ENCODE measurements at regions not wholly inside any gene's neighbourhood (a gene's known extent, or its start where the extent isn't known, plus 50 kb on each side); places are given as distances from the start of the nearest gene placed in this dataset.

DNA sequence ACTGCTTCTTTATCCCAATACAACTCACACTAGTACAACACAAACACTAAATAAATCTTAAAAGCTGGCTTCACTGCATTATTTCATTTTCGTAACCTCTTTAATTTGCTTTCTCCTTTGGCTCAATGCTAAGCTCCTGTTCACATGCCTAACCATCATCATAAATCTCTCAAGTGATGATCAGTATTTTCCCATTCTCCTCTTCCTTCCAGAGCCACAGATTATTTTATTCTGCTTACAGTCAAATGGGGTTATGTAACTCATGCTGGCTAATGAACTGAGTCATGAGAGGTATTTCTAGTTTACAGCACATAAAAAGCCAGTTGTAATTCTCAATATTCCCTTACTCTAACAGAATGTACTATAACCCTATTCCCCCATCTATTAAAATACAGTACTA is 350.4 kb upstream of the ZC3H15 start (continued):
- TF ChIP-seq, protein P1, sequence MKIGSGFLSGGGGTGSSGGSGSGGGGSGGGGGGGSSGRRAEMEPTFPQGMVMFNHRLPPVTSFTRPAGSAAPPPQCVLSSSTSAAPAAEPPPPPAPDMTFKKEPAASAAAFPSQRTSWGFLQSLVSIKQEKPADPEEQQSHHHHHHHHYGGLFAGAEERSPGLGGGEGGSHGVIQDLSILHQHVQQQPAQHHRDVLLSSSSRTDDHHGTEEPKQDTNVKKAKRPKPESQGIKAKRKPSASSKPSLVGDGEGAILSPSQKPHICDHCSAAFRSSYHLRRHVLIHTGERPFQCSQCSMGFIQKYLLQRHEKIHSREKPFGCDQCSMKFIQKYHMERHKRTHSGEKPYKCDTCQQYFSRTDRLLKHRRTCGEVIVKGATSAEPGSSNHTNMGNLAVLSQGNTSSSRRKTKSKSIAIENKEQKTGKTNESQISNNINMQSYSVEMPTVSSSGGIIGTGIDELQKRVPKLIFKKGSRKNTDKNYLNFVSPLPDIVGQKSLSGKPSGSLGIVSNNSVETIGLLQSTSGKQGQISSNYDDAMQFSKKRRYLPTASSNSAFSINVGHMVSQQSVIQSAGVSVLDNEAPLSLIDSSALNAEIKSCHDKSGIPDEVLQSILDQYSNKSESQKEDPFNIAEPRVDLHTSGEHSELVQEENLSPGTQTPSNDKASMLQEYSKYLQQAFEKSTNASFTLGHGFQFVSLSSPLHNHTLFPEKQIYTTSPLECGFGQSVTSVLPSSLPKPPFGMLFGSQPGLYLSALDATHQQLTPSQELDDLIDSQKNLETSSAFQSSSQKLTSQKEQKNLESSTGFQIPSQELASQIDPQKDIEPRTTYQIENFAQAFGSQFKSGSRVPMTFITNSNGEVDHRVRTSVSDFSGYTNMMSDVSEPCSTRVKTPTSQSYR (CRISPR knock-in tag; IDR thresholded peaks at IDR 0.05), result no peak
- TF ChIP-seq SMAD4 (CRISPR knock-in tag; IDR thresholded peaks at IDR 0.05) (no peak), CBFB (CRISPR knock-in tag; IDR thresholded peaks at IDR 0.05; ENCODE audit: low read depth) (no peak), ZNF219 (CRISPR knock-in tag; IDR thresholded peaks at IDR 0.05; ENCODE audit: borderline replicate concordance) (no peak)
- TF ChIP-seq, protein P2, sequence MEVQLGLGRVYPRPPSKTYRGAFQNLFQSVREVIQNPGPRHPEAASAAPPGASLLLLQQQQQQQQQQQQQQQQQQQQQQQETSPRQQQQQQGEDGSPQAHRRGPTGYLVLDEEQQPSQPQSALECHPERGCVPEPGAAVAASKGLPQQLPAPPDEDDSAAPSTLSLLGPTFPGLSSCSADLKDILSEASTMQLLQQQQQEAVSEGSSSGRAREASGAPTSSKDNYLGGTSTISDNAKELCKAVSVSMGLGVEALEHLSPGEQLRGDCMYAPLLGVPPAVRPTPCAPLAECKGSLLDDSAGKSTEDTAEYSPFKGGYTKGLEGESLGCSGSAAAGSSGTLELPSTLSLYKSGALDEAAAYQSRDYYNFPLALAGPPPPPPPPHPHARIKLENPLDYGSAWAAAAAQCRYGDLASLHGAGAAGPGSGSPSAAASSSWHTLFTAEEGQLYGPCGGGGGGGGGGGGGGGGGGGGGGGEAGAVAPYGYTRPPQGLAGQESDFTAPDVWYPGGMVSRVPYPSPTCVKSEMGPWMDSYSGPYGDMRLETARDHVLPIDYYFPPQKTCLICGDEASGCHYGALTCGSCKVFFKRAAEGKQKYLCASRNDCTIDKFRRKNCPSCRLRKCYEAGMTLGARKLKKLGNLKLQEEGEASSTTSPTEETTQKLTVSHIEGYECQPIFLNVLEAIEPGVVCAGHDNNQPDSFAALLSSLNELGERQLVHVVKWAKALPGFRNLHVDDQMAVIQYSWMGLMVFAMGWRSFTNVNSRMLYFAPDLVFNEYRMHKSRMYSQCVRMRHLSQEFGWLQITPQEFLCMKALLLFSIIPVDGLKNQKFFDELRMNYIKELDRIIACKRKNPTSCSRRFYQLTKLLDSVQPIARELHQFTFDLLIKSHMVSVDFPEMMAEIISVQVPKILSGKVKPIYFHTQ (CRISPR knock-in tag; IDR thresholded peaks at IDR 0.05), result no peak
- TF ChIP-seq, protein P3, sequence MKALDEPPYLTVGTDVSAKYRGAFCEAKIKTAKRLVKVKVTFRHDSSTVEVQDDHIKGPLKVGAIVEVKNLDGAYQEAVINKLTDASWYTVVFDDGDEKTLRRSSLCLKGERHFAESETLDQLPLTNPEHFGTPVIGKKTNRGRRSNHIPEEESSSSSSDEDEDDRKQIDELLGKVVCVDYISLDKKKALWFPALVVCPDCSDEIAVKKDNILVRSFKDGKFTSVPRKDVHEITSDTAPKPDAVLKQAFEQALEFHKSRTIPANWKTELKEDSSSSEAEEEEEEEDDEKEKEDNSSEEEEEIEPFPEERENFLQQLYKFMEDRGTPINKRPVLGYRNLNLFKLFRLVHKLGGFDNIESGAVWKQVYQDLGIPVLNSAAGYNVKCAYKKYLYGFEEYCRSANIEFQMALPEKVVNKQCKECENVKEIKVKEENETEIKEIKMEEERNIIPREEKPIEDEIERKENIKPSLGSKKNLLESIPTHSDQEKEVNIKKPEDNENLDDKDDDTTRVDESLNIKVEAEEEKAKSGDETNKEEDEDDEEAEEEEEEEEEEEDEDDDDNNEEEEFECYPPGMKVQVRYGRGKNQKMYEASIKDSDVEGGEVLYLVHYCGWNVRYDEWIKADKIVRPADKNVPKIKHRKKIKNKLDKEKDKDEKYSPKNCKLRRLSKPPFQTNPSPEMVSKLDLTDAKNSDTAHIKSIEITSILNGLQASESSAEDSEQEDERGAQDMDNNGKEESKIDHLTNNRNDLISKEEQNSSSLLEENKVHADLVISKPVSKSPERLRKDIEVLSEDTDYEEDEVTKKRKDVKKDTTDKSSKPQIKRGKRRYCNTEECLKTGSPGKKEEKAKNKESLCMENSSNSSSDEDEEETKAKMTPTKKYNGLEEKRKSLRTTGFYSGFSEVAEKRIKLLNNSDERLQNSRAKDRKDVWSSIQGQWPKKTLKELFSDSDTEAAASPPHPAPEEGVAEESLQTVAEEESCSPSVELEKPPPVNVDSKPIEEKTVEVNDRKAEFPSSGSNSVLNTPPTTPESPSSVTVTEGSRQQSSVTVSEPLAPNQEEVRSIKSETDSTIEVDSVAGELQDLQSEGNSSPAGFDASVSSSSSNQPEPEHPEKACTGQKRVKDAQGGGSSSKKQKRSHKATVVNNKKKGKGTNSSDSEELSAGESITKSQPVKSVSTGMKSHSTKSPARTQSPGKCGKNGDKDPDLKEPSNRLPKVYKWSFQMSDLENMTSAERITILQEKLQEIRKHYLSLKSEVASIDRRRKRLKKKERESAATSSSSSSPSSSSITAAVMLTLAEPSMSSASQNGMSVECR (CRISPR knock-in tag; IDR thresholded peaks at IDR 0.05; ENCODE audit: borderline replicate concordance), result no peak

DNA sequence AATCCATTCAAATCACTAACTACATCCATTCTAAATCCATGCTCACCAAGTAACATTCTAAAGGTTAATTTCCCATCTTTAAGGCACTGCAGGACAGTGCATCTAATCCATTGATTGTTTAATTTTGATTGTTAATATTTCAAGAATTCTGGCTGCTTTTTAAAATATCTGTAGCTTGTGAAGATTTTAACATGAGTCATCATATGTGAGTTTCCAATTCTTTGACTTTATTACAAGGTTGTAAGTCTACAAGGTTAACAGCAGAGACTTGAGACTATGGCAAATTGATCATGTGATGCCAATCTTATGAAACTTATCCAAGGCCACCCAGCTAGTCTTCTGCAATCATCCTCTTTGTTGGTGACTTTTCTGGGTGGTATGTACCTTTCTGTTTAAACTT is 349.2 kb upstream of the ZC3H15 start:
- Mint-ChIP-seq H3K27ac (no peak overlapping the region), H3K27me3 (ENCODE audit: low read depth) (no peaks in the 10 kb centered on the region), H3K9me3 (peaks cover 7% of the 10 kb centered on the region; the same call in 1 of the 2 replicates), H3K4me1 (peaks cover 6% of the 10 kb centered on the region), H3K4me3 (no peak overlapping the region), H3K36me3 (no peaks in the 10 kb centered on the region)
- ATAC-seq (no peak), DNase-seq (ENCODE audit: low spot score) (no peak)
- ChIA-PET POLR2A (no interaction called here), CTCF (no interaction called here)
- TF ChIP-seq JAZF1 (CRISPR knock-in tag; IDR thresholded peaks at IDR 0.05) (no peak), KAT7 (CRISPR knock-in tag; IDR thresholded peaks at IDR 0.05; ENCODE audit: borderline replicate concordance) (no peak), ZNF138 (CRISPR knock-in tag; conservative IDR thresholded peaks at IDR 0.05) (no peak), ESRRA (CRISPR knock-in tag; IDR thresholded peaks at IDR 0.05; ENCODE audit: borderline replicate concordance) (no peak), ZNF121 (CRISPR knock-in tag; IDR thresholded peaks at IDR 0.05) (no peak), ZNF219 (CRISPR knock-in tag; IDR thresholded peaks at IDR 0.05; ENCODE audit: borderline replicate concordance) (no peak), SMAD4 (CRISPR knock-in tag; IDR thresholded peaks at IDR 0.05) (no peak), MYBL2 (CRISPR knock-in tag; IDR thresholded peaks at IDR 0.05) (no peak)
- TF ChIP-seq, protein P4, sequence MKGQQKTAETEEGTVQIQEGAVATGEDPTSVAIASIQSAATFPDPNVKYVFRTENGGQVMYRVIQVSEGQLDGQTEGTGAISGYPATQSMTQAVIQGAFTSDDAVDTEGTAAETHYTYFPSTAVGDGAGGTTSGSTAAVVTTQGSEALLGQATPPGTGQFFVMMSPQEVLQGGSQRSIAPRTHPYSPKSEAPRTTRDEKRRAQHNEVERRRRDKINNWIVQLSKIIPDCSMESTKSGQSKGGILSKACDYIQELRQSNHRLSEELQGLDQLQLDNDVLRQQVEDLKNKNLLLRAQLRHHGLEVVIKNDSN (CRISPR knock-in tag; IDR thresholded peaks at IDR 0.05), result no peak
- TF ChIP-seq, protein P5, sequence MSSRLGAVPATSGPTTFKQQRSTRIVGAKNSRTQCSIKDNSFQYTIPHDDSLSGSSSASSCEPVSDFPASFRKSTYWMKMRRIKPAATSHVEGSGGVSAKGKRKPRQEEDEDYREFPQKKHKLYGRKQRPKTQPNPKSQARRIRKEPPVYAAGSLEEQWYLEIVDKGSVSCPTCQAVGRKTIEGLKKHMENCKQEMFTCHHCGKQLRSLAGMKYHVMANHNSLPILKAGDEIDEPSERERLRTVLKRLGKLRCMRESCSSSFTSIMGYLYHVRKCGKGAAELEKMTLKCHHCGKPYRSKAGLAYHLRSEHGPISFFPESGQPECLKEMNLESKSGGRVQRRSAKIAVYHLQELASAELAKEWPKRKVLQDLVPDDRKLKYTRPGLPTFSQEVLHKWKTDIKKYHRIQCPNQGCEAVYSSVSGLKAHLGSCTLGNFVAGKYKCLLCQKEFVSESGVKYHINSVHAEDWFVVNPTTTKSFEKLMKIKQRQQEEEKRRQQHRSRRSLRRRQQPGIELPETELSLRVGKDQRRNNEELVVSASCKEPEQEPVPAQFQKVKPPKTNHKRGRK (CRISPR knock-in tag; IDR thresholded peaks at IDR 0.05; ENCODE audit: borderline replicate concordance), result no peak
- TF ChIP-seq, protein P6, sequence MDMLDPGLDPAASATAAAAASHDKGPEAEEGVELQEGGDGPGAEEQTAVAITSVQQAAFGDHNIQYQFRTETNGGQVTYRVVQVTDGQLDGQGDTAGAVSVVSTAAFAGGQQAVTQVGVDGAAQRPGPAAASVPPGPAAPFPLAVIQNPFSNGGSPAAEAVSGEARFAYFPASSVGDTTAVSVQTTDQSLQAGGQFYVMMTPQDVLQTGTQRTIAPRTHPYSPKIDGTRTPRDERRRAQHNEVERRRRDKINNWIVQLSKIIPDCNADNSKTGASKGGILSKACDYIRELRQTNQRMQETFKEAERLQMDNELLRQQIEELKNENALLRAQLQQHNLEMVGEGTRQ (CRISPR knock-in tag; IDR thresholded peaks at IDR 0.05), result no peak
- TF ChIP-seq, protein P7, sequence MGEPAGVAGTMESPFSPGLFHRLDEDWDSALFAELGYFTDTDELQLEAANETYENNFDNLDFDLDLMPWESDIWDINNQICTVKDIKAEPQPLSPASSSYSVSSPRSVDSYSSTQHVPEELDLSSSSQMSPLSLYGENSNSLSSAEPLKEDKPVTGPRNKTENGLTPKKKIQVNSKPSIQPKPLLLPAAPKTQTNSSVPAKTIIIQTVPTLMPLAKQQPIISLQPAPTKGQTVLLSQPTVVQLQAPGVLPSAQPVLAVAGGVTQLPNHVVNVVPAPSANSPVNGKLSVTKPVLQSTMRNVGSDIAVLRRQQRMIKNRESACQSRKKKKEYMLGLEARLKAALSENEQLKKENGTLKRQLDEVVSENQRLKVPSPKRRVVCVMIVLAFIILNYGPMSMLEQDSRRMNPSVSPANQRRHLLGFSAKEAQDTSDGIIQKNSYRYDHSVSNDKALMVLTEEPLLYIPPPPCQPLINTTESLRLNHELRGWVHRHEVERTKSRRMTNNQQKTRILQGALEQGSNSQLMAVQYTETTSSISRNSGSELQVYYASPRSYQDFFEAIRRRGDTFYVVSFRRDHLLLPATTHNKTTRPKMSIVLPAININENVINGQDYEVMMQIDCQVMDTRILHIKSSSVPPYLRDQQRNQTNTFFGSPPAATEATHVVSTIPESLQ (CRISPR knock-in tag; IDR thresholded peaks at IDR 0.05), result no peak
- TF ChIP-seq, protein P8, sequence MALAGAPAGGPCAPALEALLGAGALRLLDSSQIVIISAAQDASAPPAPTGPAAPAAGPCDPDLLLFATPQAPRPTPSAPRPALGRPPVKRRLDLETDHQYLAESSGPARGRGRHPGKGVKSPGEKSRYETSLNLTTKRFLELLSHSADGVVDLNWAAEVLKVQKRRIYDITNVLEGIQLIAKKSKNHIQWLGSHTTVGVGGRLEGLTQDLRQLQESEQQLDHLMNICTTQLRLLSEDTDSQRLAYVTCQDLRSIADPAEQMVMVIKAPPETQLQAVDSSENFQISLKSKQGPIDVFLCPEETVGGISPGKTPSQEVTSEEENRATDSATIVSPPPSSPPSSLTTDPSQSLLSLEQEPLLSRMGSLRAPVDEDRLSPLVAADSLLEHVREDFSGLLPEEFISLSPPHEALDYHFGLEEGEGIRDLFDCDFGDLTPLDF (CRISPR knock-in tag; IDR thresholded peaks at IDR 0.05), result no peak

Data from WTC11 (cell line).